HG03460 (cell line): ENCODE measurements at regions not wholly inside any gene's neighbourhood (a gene's known extent, or its start where the extent isn't known, plus 50 kb on each side); places are given as distances from the start of the nearest gene placed in this dataset.

Experiments used
- ATAC-seq: cut with Tn5 transposase; IDR thresholded peaks from one replicate; pipeline ENCODE4 v1.9.1; 2021; ENCODE audit not compliant: unreplicated experiment

DNA sequence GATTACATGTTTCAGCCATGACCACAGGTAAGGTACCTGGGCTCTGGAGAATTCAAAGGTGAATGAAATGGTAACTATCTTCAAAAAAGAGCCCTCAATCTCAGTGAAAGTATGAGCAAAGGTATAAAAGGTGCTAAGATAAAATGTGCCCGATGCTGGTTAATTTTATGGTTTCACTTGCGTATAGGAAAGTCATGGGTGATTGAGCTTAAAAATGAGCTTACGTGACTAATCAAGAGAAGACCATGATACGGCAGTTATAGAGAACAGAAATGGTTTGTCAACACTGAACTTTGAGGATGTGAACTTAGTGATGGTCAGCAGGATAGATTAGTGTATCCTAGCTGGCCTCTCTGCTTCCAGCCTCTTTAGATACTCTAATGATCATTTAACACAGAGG lies 320.1 kb downstream of the DEPDC1B start:
- ATAC-seq: no peak

DNA sequence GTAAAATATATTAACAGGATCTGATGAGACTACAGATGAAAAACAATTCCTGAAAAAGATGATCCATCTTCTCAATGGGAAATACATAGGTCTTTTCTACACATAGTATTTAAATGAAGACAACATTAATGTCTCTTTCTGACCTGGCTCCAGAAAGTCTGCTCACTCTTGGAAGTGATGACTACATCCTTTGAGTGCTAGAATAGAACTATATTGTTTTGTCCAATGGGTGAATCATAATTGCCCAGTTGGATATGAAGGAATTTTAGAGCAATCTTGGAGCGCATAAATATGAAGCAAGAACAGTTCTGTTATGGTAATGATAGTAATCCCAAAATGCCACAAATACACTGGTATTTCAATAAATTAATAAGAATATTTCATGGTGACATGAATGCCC lies 322.1 kb downstream of the DEPDC1B start:
- no peak for ATAC-seq

DNA sequence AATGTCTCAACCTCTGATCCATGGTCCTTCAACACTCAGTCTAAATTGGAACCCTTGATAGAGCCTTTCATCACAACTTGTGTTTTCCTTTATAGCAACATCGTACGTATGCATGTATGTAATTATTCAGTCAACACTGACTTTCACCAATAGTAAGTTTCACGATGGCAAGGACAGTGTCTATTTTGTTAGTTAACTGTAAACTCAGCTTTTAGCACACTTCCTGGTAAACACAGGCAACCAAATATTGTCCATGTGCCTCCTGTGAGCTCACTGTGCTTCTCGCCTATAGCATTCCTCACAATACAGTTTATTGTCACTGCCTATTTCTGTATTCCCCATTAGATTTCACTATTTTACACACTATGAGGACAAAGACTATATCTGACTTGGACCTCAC lies 323.1 kb downstream of the DEPDC1B start:
- no peak for ATAC-seq

DNA sequence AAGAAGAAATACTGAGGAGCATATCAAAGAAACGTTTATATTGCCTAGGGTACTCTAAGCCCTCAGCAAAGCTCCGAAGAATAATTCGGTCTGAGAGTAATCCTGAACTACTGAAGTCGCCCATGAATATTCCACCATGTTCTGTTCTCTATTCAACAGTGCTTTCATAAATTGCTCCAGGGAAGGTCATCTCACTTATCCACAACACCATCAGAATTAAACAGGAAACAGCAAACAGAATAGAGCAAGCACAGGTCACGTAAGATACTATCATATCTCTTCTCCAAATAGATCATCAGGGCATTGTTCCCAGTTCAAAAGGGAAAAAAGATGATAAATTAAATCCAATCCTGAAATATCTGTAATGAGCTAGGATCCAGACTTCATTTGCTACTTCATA lies 325.6 kb downstream of the DEPDC1B start:
- no peak for ATAC-seq

DNA sequence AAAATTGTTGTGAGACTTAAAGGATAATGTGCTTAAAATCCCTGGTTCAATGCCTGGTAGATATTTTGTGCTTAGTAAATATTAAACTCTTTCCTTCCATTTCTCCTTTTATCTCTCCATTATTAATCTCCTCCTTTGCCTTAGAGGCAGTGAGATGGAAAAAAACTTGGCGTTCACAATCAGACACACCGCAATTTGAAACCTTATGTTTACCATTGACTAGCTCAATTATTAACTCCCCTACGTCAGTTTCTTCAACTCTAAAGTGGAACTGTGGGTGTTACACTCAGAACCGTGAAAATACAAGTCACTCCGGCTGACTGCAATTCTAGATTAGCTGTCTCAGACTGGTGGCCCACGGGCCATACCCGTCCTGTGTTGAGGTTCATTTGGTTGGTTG lies 327.2 kb downstream of the DEPDC1B start:
- no peak for ATAC-seq

DNA sequence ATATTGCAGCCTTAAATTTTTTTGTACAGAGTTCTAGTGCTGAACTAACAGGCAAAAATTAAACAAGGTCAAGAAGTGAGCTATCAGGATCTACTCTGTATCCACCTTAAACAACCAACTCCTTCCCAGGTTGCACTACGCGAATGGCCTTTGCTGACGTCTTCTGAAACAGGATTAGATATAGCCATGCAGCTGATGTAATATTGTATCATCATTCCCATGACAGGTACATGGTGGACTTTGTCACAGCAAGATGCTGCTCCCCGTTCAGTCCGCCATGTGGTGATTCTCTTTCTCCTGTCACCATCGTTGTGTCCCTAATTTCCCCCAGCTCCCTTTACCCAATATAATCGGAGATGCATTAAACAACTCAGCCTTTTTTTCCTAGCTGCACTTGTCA lies 328.9 kb downstream of the DEPDC1B start:
- ATAC-seq: no peak

DNA sequence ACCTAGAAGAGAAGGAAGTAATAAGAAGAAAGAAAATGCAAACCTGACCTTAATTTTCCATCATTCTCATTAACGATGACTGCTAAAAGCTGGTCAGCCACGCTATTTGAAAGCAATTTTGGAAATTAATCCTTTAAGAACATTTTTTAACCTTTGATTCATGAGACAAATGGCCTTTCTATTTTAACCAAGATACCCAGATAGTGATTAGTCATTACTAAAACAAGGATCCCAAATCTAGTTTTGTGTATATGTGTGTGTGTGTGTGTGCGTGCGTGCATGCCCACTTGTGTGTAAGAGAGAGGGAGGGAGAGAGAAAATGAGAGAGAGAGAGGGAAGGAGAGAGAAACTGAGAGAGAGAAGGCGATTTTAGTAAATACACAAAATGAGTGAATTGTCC lies 329.5 kb downstream of the DEPDC1B start:
- ATAC-seq: no peak

DNA sequence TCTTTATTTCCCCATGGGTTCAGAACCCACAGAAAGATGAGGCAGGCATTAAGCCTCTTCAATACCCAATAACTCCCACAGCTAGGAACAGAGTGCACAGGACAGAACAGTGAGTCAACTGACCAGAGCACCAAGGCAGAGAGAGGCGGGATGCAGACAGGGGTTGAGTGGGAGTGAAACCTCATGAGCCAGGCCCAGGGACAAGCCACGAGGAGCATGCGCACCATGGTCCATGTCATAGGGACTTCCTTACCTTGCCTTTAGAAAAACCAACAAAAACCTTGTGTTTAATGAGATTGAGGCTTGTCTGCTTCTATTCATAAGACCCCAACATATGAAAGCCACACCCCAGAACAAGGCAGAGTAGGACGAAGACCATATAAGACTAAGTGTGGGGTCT lies 330.6 kb downstream of the DEPDC1B start:
- no peak for ATAC-seq

DNA sequence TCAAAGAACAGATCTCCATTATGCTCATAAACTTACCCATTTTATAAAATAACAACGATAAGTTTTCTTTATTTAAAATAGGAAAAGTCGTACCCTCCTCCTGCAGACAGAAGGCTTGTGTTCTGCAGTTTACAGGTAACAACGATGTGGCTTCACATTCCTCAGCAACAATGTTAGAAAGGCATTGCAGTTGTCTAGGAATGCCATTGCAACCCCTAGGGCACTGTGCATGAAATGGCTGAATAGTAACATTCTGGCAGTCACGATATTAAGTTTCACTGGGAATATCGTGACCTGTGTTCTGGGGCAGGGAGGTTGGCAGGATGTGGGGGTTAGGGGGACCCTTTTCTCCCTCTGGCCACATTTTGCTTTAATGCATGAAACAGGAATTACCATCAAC lies 331.9 kb downstream of the DEPDC1B start:
- ATAC-seq: no peak

DNA sequence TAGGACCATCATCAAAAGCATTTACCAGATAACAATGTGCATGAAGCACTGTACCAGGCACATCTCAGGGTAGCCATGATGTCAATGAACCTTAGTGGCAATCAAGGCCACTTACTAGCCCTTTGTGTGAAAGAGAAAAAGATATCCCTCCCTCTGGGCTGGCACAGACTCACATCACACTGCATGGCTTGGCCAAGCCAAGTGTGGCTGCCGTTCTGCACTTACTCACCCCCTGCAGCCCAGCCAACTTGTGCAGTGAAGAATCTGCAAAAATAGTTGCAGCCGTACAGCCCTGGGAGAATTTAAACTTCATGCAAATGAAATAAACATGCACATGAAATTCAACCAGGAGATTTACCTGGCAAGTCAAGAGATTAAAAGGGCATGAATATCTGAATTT lies 333.5 kb downstream of the DEPDC1B start:
- no peak for ATAC-seq

DNA sequence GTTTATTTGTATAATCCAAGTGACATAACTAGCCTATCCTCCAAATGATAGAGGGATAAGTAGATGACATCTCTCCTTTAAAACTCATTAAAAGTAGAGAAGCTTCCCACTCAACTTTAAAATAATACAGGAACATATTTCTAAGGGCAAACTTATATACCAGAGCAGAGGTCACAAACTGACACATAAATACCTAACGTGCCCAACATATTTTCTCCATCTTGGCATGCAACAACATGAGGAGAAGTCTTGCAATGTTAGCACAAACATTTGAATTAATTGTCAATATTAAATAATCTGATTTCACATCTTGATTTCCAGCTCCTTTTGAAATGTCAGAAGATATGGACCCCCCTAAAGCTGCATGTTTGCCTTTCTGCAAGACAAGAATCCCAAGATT lies 335.0 kb downstream of the DEPDC1B start:
- ATAC-seq: no peak

DNA sequence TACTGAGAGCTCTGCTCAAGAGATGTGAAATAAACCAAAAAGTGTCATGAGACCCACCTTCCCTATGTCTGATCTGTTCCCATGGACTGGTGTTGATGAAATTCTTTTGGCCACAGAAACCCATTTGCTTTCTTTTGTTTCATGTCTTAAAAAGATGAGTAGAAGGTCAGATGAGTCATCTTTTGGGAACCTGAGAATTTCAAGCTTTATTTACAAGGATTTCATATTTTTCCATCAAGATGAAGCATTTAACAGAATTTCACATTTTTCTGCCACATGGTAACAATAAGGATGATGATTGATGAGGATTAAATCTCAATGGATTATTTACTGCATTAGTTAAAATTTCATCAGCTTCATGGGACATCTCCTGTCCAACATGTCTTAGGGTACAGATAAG lies 337.8 kb downstream of the DEPDC1B start:
- no peak for ATAC-seq

DNA sequence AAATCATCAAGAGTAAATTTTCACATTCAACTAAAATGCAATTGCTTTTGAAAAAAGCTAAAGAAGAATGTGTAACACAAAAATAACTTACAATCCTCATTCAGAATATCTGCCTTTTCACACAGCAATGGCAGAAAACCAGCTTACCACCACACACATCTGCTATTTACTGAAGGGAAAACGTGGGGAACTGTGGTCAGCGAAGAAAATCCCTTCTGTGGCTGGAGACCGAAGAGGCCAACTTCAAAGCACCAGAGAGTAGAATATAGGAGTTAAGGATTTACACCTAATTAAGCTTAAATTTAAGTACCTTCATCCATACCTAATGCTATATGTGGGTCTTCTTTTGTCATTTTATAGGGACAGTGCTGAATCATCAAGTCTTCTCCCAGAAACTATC lies 339.6 kb downstream of the DEPDC1B start:
- ATAC-seq: no peak

DNA sequence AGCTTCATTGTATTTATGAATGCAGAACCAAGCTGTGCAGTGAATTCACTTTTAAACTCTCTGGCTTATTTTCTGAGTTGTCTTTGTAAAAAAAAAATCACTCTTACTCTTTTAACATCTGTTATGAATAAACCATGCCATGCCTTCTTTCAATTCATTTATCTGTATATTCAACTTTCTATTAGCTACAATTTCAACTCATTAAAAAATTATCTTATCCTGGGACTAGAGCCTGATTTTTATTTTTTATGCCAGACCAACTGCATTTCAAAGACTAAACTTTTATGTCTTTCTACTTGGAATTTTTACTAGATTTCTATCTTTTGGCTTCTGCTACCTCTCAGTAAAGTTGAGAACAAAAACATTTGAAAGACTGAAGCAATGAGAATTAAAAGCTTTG lies 342.7 kb downstream of the DEPDC1B start:
- ATAC-seq: no peak

DNA sequence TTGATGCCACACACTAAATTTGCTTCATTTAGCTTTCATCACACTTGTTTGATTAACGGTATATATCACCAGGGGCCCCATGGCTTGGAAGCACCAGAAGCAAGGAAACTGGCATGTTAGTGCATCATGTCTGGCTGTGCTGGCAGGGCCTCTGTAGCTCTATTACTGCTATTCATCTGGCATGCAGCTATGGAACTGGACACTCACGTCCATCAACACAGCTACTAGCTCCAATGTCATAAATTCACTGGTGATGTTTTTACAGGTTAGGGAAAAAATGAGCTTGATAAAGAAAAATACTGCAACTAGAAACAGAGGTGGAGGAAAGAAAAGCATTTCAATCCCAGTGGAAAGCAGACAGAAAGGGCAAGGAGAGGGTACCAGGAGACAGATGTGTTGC lies 343.2 kb downstream of the DEPDC1B start:
- no peak for ATAC-seq

DNA sequence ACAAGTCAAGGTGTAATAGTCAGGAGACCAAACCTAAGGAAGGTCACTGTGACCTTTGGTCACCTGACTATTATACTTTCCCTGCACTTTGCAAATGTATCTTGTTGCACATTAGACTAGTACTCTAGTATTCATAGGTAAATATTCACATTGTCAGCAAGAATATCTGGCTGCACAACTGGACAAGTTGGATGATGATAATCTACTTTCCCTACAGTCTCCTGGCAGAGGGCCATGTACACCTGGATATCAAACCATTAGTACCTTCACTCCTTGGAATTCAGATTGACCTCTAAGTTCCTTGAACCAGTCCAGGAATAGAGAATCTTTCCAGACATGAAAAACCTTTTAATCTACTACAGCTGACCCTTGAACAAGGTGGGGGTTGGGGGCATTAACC lies 344.8 kb downstream of the DEPDC1B start:
- ATAC-seq: no peak

DNA sequence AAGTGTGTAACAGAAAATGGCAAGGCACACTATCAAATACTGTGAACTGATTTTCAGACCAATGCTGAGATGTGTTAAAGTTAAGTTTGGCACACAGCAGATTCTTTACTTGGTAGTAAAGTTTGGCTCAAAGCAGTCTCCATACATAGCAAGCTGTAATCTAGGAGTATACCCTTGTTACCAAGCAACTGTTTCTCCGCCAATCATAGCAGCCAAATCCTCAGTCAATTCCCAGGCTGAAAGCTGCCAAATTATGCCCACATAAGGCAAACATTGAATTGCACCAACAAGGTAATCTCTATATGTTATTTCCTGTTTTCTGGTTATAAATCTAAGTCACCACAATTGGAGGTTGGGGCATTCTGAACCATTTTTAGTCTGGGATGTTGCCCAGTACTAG lies 345.7 kb downstream of the DEPDC1B start:
- ATAC-seq: no peak

DNA sequence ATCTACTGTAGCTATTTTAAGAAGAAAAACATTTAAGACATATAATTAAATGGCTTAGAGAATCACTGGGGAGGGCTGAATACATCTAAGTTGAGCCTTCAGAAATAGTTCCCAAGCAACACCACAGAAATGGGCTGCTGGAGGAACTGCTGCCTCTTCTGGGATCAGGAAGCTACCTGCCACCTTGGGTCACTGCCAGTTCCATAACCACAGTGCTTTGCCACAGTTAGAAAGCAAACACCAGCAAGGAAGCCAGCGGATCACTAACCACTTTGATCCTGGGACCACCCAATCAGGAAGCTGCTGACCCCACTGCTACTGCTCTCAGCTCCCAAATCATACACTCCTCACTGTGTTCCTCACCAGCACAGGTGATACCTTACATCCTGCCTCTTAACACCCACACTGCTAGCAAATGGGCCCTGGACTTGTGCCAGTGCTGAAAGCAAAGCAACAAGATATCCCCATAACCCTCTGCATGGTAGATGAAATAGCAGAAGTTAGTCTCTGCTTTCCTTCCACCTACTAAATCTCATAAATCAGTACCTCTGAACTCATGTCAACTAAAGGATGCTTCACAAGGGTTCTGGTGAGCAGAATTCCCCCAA lies 346.9 kb downstream of the DEPDC1B start:
- no peak for ATAC-seq

DNA sequence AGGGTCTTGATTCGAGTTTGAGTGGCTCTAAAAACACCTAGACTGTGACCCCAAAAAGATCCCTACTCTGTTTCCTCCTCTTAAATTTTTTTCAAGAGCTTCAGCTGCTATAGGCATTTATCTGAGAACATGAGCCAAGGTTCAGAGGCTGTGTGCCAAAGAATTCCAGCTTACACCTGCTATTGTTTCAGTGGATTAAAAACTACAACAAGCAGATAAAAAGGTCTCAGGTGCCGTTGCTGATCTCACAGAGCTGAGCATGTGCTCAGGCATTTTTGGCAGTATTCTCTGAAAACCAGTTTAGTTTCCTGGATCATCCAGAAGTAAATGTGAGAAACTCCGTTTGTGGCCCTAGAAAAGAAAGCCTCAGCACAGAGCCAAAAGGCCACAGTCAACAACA lies 349.2 kb downstream of the DEPDC1B start:
- no peak for ATAC-seq

DNA sequence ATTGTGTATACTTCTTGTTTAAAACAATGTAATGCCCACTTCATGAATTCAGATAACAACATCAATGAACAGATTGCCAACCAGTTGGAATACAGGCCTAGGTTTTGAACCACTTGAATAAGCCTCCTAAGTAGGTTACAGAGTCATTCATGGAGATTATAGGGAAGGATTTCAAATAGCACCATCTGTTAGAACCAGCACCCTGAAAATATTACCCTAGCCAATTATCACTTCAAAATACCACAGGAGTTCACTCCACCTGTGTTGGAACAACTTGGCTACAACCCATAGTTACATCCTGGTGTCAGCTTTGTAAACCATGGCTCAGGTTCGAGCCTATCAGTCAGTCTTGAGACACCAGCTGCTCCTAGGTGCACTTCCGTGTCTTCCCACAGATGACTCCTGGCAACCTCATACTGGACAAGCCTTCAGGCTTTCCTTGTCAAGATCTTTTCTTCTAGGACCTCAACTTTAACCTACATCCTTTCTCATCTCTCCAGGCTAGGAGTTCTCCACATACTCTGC lies 350.0 kb downstream of the DEPDC1B start:
- no peak for ATAC-seq

DNA sequence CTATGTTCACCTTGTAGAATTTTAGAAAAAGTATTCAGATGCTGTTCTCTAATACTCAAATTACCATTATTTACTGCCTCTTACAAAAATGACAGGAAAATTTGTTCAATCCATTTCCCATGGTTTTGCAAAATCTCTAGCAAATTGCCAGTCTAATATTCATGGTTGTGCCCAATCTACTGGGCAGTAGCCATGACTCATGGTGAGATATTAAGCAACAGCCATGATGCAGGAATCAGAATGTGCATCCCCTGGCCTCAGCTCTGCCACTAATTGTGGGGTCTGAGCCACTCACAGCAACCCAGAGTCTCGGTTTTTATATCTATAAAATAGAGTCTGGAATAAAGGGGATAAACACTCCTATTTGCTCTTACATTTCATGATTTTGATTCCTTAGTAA lies 353.6 kb downstream of the DEPDC1B start:
- ATAC-seq: no peak

DNA sequence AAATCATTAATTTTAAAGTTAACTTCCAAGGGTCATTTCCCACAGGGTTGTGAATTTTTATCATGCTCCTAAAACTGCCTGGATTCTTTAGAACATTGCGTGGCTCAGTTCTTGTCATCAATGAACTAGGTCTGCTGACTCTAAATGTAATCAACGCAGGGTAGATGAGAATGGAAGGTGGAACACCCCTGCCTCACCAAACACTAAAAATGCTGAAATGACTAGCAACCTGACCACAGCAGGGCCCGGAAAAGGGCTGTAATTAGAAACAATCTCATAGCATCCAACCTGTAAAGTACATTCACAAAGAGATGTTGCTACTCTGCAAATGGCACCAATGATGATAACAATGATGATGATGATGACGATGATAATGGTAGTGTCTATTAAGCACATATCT lies 356.9 kb downstream of the DEPDC1B start:
- no peak for ATAC-seq

DNA sequence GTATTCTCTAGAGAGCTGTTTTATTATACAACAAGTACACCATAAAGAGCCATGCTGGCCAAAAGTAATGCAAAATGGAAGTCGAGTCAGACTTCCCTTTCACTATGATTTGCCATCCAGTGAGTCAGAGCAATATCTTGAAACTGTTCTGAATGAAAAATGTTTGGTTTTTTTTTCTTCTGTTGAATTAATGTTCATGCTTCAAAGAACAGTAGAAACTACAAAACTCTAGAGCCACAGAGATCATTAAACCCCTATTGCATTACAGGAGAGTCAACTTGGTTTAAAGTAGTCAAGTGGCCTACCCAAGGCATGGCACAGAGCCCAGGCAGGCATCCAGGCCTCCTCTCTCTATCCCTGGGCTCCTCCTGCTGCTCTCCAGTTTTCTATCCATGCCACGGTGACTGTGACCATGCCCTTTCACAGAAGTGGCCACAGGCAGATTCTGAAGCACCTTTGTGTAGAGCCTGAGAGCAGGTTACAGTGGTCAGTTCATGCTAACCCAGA lies 358.9 kb downstream of the DEPDC1B start:
- no peak for ATAC-seq
